CD8-positive, alpha-beta memory T cell (primary cell): ENCODE measurements at regions not wholly inside any gene's neighbourhood (a gene's known extent, or its start where the extent isn't known, plus 50 kb on each side); places are given as distances from the start of the nearest gene placed in this dataset.
A peak's percentile ranks its signal among the peaks of the same experiment; 100 is the strongest.
"Not testable (repeated sequence)": the region's sequence is repeated elsewhere in the genome, so short reads cannot be mapped to it uniquely, and the experiment has no call there.

Source experiments
- CTCF ChIA-PET: fragments of 350-600 bp; sonication (Branson Sonifier 250); formaldehyde crosslinking; loops from one replicate; lab custom pipeline; 2021; ENCODE audit warnings: antibody characterized with exemption; lab: Charles Lee
- POLR2A ChIA-PET: fragments of 350-600 bp; sonication (Branson Sonifier 250); formaldehyde crosslinking; loops from one replicate; lab custom pipeline; 2021; ENCODE audit warnings: antibody characterized with exemption; lab: Charles Lee
- DNase-seq, 5 donors: peaks; one replicate each; pipeline versions ENCODE4 v3.0.0 to v3.0.0-alpha.2; 2020 to 2022; ENCODE audit warnings: mixed read lengths in 1 of 5
- H3K27ac ChIP-seq: one replicate; pipeline ENCODE4 v1.7.0; 2013; ENCODE audit warnings: low read depth, mild to moderate bottlenecking, low read length, moderate library complexity
- H3K27me3 ChIP-seq: 2 replicates; pipeline ENCODE4 v1.7.0; 2013; ENCODE audit warnings: low read length, mild to moderate bottlenecking; ENCODE audit not compliant: insufficient read depth, poor library complexity, severe bottlenecking
- H3K36me3 ChIP-seq: 2 replicates; pipeline ENCODE4 v1.7.0; 2013; ENCODE audit warnings: mild to moderate bottlenecking, low read length, moderate library complexity; ENCODE audit not compliant: insufficient read depth
- H3K4me1 ChIP-seq: 2 replicates; pipeline ENCODE4 v1.7.0; 2013; ENCODE audit warnings: mild to moderate bottlenecking, low read length, moderate library complexity; ENCODE audit not compliant: insufficient read depth
- H3K4me3 ChIP-seq: 2 replicates; pipeline ENCODE4 v1.7.0; 2013; ENCODE audit warnings: mild to moderate bottlenecking, low read length
- H3K9me3 ChIP-seq: 2 replicates; pipeline ENCODE4 v1.7.0; 2013; ENCODE audit warnings: mild to moderate bottlenecking, low read length
- H3K27ac Mint-ChIP-seq, 8 donors: one replicate each; pipeline ENCODE4 v1.8.0; 2020 to 2021; ENCODE audit warnings: mixed read lengths in 8 of 8, mild to moderate bottlenecking in 6 of 8, inconsistent platforms in 3 of 8, moderate library complexity in 3 of 8
- H3K27me3 Mint-ChIP-seq, 2 donors: one replicate each; pipeline ENCODE4 v1.8.0; 2020 to 2021; ENCODE audit warnings: mixed read lengths in 2 of 2, mild to moderate bottlenecking in 1 of 2, moderate library complexity in 1 of 2
- H3K36me3 Mint-ChIP-seq, 3 donors: one replicate each; pipeline ENCODE4 v1.8.0; 2020 to 2021; ENCODE audit warnings: mixed read lengths in 3 of 3, inconsistent platforms in 1 of 3, mild to moderate bottlenecking in 1 of 3
- H3K4me1 Mint-ChIP-seq, 3 donors: one replicate each; pipeline ENCODE4 v1.8.0; 2020 to 2021; ENCODE audit warnings: mixed read lengths in 3 of 3, inconsistent platforms in 1 of 3, mild to moderate bottlenecking in 1 of 3
- H3K4me3 Mint-ChIP-seq, 7 donors: one replicate each; pipeline ENCODE4 v1.8.0; 2020 to 2021; ENCODE audit warnings: mixed read lengths in 7 of 7, mild to moderate bottlenecking in 6 of 7, moderate library complexity in 4 of 7, inconsistent platforms in 2 of 7
- H3K9me3 Mint-ChIP-seq, 5 donors: one replicate each; pipeline ENCODE4 v1.8.0; 2020 to 2022; ENCODE audit warnings: mixed read lengths in 5 of 5, mild to moderate bottlenecking in 3 of 5, moderate library complexity in 2 of 5, inconsistent platforms in 1 of 5

DNA sequence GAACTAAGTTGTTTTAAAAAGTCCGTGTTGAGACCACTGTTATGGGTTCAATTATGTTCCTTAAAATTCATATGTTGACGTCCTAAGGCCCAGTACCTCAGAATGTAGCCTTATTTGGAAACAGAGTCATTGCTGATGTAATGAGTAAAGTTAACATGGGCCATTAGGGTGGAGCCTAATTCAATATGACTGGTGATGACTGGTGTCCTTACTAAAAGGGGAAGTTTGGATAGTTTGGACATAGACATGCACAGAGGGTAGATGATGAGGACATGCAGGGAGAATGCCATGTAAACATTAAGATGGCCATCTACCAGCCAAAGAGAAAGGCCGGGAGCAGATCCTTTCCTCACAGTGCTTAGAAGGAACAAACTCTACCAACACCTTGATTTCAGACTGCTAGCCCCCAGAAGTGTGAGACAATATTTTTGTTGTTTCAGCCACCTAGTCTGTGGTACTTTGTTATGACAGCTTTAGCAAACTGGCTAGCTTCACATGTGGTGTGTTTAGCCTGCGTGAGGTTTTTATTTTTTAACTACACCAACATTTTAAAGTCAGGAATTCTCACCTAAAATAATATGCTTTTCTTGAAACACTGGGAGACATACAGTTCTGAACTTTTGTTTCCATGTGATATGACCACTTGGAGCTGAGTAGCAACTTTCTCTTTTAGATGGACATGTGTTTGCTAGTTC lies 135.3 kb downstream of the YIPF5 start:
- Histone ChIP-seq H3K4me3 (no peak overlapping the region), H3K27ac (no peak overlapping the region), H3K36me3 (no peaks in the 10 kb centered on the region), H3K4me1 (no peaks in the 10 kb centered on the region), H3K27me3 (no peaks in the 10 kb centered on the region), H3K9me3 (no peaks in the 10 kb centered on the region)
- ChIA-PET POLR2A (no interaction called here), CTCF (no interaction called here)
- Mint-ChIP-seq H3K4me3 (no peak overlapping the region), H3K27me3 (peaks cover 16 to 40% of the 10 kb centered on the region in 2 donors), H3K9me3 (no peaks in the 10 kb centered on the region), H3K36me3 (no peaks in the 10 kb centered on the region), H3K27ac (peak overlapping the region in 1 of 8 donors; percentile 4), H3K4me1 (no peaks in the 10 kb centered on the region)
- no peak for DNase-seq

DNA sequence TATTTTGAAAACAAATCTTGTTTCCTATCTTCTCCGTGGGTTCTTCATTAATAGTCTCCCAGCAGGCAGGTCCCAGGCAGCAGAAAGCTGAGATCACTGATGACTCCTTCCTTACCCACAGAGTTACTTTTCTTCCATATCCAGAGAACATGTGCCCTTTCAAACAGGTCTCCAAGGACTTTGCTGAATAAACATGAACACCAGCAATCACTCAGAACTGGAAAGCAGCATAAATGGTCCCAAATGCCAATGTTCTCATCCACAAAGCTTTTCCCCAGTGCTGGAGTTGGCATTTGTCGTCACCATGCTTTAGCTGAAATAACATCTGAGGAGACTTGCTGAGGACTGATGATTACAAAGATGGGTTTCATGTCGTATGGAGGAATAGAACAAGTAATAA lies 134.0 kb downstream of the YIPF5 start:
- ChIA-PET CTCF (no interaction called here), POLR2A (no interaction called here)
- Histone ChIP-seq H3K27ac (no peak overlapping the region), H3K36me3 (no peaks in the 10 kb centered on the region), H3K9me3 (no peaks in the 10 kb centered on the region), H3K27me3 (no peaks in the 10 kb centered on the region), H3K4me3 (no peak overlapping the region), H3K4me1 (no peaks in the 10 kb centered on the region)
- no peak overlapping the region for H3K27ac Mint-ChIP-seq
- no peaks in the 10 kb centered on the region for H3K4me1 Mint-ChIP-seq
- no peak overlapping the region for H3K4me3 Mint-ChIP-seq
- no peaks in the 10 kb centered on the region for H3K36me3 Mint-ChIP-seq
- no peak for DNase-seq
- no peaks in the 10 kb centered on the region for H3K9me3 Mint-ChIP-seq
- peaks cover 14 to 37% of the 10 kb centered on the region in 2 donors for H3K27me3 Mint-ChIP-seq

DNA sequence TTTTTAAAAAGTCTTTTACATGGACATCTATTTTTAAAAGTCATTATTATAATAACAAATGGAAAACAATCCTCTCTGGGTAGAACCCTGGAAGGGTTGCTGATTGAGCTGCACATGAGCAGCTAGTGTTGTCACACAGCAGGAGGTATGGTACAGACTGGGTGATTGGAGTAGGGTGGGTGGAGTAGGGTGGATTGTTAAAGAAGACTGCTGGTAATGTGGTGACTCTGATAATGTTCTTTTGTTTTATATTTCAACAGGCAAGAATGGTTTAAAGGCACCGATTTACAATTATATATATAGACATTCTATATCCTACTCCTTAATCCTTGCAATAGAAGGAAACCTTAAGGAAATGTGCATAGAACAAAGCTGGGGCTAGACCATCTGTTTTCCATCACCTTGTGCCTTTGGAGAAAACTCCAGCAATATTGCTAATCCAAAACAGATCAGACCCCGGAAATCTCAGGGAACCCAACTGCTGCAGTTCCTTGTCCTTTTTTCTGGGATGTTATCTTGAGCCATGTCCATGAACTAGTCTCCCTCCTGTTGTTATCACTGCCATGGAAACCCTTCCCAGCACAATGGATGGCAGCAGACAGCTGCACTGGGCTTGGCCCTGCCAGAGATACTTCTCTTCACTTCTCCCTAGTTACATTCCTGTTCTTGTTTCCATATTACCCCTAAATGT lies 129.7 kb downstream of the YIPF5 start:
- Mint-ChIP-seq H3K4me3 (no peak overlapping the region), H3K27me3 (peaks cover 8 to 23% of the 10 kb centered on the region in 2 donors), H3K9me3 (peaks cover 0 to 2% (median 0%) of the 10 kb centered on the region in 5 donors), H3K27ac (no peak overlapping the region), H3K4me1 (no peaks in the 10 kb centered on the region), H3K36me3 (no peaks in the 10 kb centered on the region)
- CTCF ChIA-PET, result interaction anchor here (0.5 kb wide), 1 partner anchor 212 kb away, joined by 3 read pairs; no protein-coding TSS in a partner anchor
- Histone ChIP-seq H3K27ac (no peak overlapping the region), H3K9me3 (no peaks in the 10 kb centered on the region), H3K36me3 (no peaks in the 10 kb centered on the region), H3K27me3 (no peaks in the 10 kb centered on the region), H3K4me1 (no peaks in the 10 kb centered on the region), H3K4me3 (no peak overlapping the region)
- POLR2A ChIA-PET, result no interaction called here
- no peak for DNase-seq

DNA sequence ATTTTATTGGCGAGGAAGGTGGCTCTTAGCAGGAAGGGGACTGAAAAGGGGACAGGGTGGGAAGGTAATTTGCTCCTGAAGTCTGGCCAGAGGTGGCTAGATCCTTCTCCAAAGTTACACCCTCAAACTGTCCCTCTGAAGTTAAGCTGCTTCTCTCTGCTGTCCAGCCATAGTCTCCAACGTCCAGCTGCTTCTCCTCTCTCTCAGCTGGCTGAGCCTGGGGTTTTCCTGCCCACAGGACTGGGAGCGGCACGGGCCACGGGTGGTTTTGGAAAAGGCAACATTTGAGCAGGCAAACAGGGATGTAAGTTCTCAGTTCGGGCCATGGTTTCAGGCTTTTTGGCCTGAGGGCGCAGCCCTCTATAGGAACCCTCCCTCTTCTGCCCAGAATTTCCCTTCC lies 128.3 kb downstream of the YIPF5 start:
- no peaks in the 10 kb centered on the region for H3K4me1 Mint-ChIP-seq
- Histone ChIP-seq H3K4me1 (no peaks in the 10 kb centered on the region), H3K9me3 (no peaks in the 10 kb centered on the region), H3K27me3 (no peaks in the 10 kb centered on the region), H3K27ac (no peak overlapping the region), H3K36me3 (no peaks in the 10 kb centered on the region), H3K4me3 (no peak overlapping the region)
- no peak for DNase-seq
- POLR2A ChIA-PET, result no interaction called here
- H3K27ac Mint-ChIP-seq, result no peak overlapping the region
- no peak overlapping the region for H3K4me3 Mint-ChIP-seq
- CTCF ChIA-PET, result no interaction called here
- H3K27me3 Mint-ChIP-seq, result peaks cover 7 to 11% of the 10 kb centered on the region in 2 donors
- peaks cover 0 to 2% (median 0%) of the 10 kb centered on the region in 5 donors for H3K9me3 Mint-ChIP-seq
- no peaks in the 10 kb centered on the region for H3K36me3 Mint-ChIP-seq

DNA sequence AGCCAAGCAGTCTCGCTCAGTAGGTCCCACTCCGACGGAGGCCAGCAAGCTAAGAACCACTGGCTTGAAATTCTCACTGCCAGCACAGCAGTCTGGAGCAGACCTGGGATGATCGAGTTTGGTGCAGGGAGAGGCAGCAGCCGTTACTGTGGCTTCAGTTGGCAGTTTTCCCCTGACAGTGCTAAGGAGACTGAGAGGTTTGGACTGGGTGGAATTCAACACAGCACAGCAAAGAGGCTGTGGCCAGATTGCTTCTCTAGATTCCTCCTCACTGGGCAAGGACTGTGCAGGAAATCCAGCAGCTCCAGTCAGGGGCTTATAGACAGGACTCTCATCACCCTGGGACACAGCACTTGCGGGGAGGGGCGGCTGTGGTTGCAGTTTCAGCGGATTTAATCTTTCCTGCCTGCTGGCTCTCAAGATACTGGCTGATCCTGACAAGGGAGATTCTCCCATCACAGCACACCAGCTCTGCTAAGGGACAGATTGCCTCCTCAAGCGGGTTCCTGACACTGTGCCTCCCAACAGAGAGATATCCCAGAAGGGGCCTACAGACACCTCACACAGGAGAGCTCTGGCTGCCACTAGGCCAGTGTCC lies 122.1 kb downstream of the YIPF5 start:
- H3K27ac Mint-ChIP-seq, result no peak overlapping the region
- no peak overlapping the region for H3K4me3 Mint-ChIP-seq
- Histone ChIP-seq H3K27me3 (no peaks in the 10 kb centered on the region), H3K9me3 (no peaks in the 10 kb centered on the region), H3K4me1 (no peaks in the 10 kb centered on the region), H3K4me3 (no peak overlapping the region), H3K27ac (no peak overlapping the region), H3K36me3 (no peaks in the 10 kb centered on the region)
- DNase-seq, result no peak
- H3K27me3 Mint-ChIP-seq, result peaks cover 10 to 13% of the 10 kb centered on the region in 2 donors
- ChIA-PET POLR2A (no interaction called here), CTCF (no interaction called here)
- H3K36me3 Mint-ChIP-seq, result no peaks in the 10 kb centered on the region
- no peaks in the 10 kb centered on the region for H3K4me1 Mint-ChIP-seq
- H3K9me3 Mint-ChIP-seq, result peaks cover 0 to 3% (median 2%) of the 10 kb centered on the region in 5 donors

DNA sequence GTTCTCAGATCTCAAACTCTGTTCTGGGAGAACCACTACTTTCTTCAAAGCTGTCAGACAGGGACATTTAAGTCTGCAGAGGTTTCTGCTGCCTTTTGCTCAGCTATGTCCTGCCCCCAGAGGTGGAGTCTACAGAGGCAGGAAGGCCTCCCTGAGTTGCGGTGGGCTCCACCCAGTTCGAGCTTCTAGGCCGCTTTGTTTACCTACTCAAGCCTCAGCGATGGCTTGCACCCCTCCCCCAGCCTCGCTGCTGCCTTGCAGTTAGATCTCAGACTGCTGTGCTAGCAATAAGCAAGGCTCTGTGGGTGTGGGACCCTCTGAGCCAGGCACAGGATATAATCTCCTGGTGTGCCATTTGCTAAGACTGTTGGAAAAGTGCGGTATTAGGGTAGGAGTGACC lies 115.1 kb downstream of the YIPF5 start:
- H3K4me1 Mint-ChIP-seq, DNase-seq, CTCF ChIA-PET, H3K9me3 ChIP-seq, H3K36me3 ChIP-seq, H3K27ac Mint-ChIP-seq, H3K4me3 ChIP-seq, H3K4me1 ChIP-seq, H3K27ac ChIP-seq, H3K4me3 Mint-ChIP-seq, H3K27me3 ChIP-seq, POLR2A ChIA-PET: not testable (repeated sequence)
- Mint-ChIP-seq H3K36me3 (peaks cover 0 to 15% (median 3%) of the 10 kb centered on the region in 3 donors), H3K9me3 (peaks cover 0 to 19% (median 13%) of the 10 kb centered on the region in 5 donors), H3K27me3 (peaks cover 19 to 39% of the 10 kb centered on the region in 2 donors)

DNA sequence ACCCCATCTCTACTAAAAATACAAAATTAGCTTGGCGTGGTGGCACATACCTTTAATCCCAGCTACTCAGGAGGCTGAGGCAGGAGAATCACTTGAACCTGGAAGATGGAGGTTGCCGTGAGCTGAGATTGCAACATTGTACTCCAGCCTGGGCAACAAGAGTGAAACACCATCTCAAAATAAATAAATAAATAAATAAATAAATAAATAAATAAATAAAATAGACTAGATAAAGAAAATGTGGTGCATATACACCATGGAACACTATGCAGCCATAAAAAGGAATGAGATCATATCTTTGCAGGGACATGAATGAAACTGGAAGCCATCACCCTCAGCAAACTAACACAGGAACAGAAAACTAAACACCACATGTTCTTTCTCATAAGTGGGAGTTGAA lies 110.4 kb downstream of the YIPF5 start:
- H3K27me3 ChIP-seq, H3K4me1 Mint-ChIP-seq, H3K4me3 Mint-ChIP-seq, H3K27ac Mint-ChIP-seq, H3K4me3 ChIP-seq, POLR2A ChIA-PET, H3K9me3 ChIP-seq, H3K36me3 ChIP-seq, H3K4me1 ChIP-seq, DNase-seq, CTCF ChIA-PET, H3K27ac ChIP-seq: not testable (repeated sequence)
- Mint-ChIP-seq H3K36me3 (peaks cover 0 to 15% (median 3%) of the 10 kb centered on the region in 3 donors), H3K9me3 (peaks cover 4 to 23% (median 18%) of the 10 kb centered on the region in 5 donors), H3K27me3 (peaks cover 11 to 21% of the 10 kb centered on the region in 2 donors)

DNA sequence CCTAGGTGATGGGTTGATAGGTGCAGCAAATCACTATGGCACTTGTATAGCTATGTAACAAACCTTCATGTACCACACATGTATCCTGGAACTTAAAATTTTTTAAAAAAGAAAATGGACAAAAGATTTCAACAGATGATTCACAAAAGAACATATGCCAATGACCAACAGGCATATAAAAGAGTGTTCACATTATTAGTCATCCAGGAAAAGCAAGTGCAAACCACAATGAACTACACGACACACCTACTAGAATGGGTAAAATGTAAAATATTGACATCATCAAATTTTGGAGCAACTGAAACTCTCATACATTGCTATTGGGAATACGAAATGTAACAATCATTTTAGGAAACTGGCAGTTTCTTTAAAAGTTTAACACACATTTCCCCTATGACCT lies 109.9 kb downstream of the YIPF5 start:
- Mint-ChIP-seq H3K27ac (no peak overlapping the region), H3K27me3 (peaks cover 11 to 21% of the 10 kb centered on the region in 2 donors), H3K4me3 (no peak overlapping the region), H3K36me3 (peaks cover 0 to 15% (median 3%) of the 10 kb centered on the region in 3 donors), H3K9me3 (peaks cover 4 to 23% (median 18%) of the 10 kb centered on the region in 5 donors), H3K4me1 (no peaks in the 10 kb centered on the region)
- Histone ChIP-seq H3K36me3 (no peaks in the 10 kb centered on the region), H3K9me3 (no peaks in the 10 kb centered on the region), H3K27ac (no peak overlapping the region), H3K4me3 (no peak overlapping the region), H3K27me3 (no peaks in the 10 kb centered on the region), H3K4me1 (no peaks in the 10 kb centered on the region)
- POLR2A ChIA-PET, result no interaction called here
- CTCF ChIA-PET, result no interaction called here
- DNase-seq, result no peak
